ENCODE measurements at regions not wholly inside any gene's neighbourhood (a gene's known extent, or its start where the extent isn't known, plus 50 kb on each side); places are given as distances from the start of the nearest gene placed in this dataset.

- Histone ChIP-seq H3K9me2 (replicated peaks; ENCODE audit: control insufficient read depth, low read length) (no peaks in the 10 kb centered on the region), H3K27me3 (ENCODE audit: control insufficient read depth, low read length) (no peaks in the 10 kb centered on the region), H3K4me2 (ENCODE audit: low read length) (no peak overlapping the region), H3K4me3 (ENCODE audit: low read length) (no peak overlapping the region), H3F3A (ENCODE audit: control insufficient read depth, insufficient read depth) (no peaks in the 10 kb centered on the region), H3K36me3 (ENCODE audit: control insufficient read depth, low read length) (no peaks in the 10 kb centered on the region), H3K27ac (ENCODE audit: low read depth, low read length) (no peak overlapping the region), H3K79me2 (ENCODE audit: control insufficient read depth, low read length) (no peaks in the 10 kb centered on the region), H3K9me3 (ENCODE audit: control insufficient read depth, insufficient read depth, low read length) (no peaks in the 10 kb centered on the region), H4K20me1 (ENCODE audit: control insufficient read depth, insufficient read depth, low read depth, low read length) (no peaks in the 10 kb centered on the region), H3K4me1 (ENCODE audit: control insufficient read depth, low read length) (no peaks in the 10 kb centered on the region)
- TF ChIP-seq, protein P1, sequence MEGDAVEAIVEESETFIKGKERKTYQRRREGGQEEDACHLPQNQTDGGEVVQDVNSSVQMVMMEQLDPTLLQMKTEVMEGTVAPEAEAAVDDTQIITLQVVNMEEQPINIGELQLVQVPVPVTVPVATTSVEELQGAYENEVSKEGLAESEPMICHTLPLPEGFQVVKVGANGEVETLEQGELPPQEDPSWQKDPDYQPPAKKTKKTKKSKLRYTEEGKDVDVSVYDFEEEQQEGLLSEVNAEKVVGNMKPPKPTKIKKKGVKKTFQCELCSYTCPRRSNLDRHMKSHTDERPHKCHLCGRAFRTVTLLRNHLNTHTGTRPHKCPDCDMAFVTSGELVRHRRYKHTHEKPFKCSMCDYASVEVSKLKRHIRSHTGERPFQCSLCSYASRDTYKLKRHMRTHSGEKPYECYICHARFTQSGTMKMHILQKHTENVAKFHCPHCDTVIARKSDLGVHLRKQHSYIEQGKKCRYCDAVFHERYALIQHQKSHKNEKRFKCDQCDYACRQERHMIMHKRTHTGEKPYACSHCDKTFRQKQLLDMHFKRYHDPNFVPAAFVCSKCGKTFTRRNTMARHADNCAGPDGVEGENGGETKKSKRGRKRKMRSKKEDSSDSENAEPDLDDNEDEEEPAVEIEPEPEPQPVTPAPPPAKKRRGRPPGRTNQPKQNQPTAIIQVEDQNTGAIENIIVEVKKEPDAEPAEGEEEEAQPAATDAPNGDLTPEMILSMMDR (IDR thresholded peaks at IDR 0.05; ENCODE audit: low read depth, low read length, poor library complexity, severe bottlenecking) = no peak
- TF ChIP-seq EZH2phosphoT487 (IDR thresholded peaks at IDR 0.05; ENCODE audit: borderline replicate concordance, low read length) = no peak
Measured at GRCh38 chr4:176906709-176907108, 114.0 kb upstream of the VEGFC start.

GRCh38 chr4:176910646-176911045 is 117.9 kb upstream of the VEGFC start:
- Histone ChIP-seq H3K9me3 (ENCODE audit: control insufficient read depth, insufficient read depth, low read length) (no peaks in the 10 kb centered on the region), H3K79me2 (ENCODE audit: control insufficient read depth, low read length) (no peaks in the 10 kb centered on the region), H3K4me3 (ENCODE audit: low read length) (no peak overlapping the region), H3K36me3 (ENCODE audit: control insufficient read depth, low read length) (no peaks in the 10 kb centered on the region), H3K4me1 (ENCODE audit: control insufficient read depth, low read length) (no peaks in the 10 kb centered on the region), H3F3A (ENCODE audit: control insufficient read depth, insufficient read depth) (no peaks in the 10 kb centered on the region), H3K27me3 (ENCODE audit: control insufficient read depth, low read length) (no peaks in the 10 kb centered on the region), H3K9me2 (replicated peaks; ENCODE audit: control insufficient read depth, low read length) (no peaks in the 10 kb centered on the region), H3K27ac (ENCODE audit: low read depth, low read length) (no peak overlapping the region), H3K4me2 (ENCODE audit: low read length) (no peak overlapping the region), H4K20me1 (ENCODE audit: control insufficient read depth, insufficient read depth, low read depth, low read length) (no peaks in the 10 kb centered on the region)
- TF ChIP-seq, protein P1 (IDR thresholded peaks at IDR 0.05; ENCODE audit: low read depth, low read length, poor library complexity, severe bottlenecking) = no peak

- H3K27me3 ChIP-seq (ENCODE audit: control insufficient read depth, low read length) = no peaks in the 10 kb centered on the region
- H3K4me3 ChIP-seq (ENCODE audit: low read length) = no peak overlapping the region
- no peaks in the 10 kb centered on the region for H3K9me3 ChIP-seq (ENCODE audit: control insufficient read depth, insufficient read depth, low read length)
- no peaks in the 10 kb centered on the region for H3K79me2 ChIP-seq (ENCODE audit: control insufficient read depth, low read length)
- H3K4me1 ChIP-seq (ENCODE audit: control insufficient read depth, low read length) = no peaks in the 10 kb centered on the region
- no peak for TF ChIP-seq EZH2phosphoT487 (IDR thresholded peaks at IDR 0.05; ENCODE audit: borderline replicate concordance, low read length)
- TF ChIP-seq, protein P1 (IDR thresholded peaks at IDR 0.05; ENCODE audit: low read depth, low read length, poor library complexity, severe bottlenecking) = no peak
- H3K36me3 ChIP-seq (ENCODE audit: control insufficient read depth, low read length) = no peaks in the 10 kb centered on the region
- no peaks in the 10 kb centered on the region for H4K20me1 ChIP-seq (ENCODE audit: control insufficient read depth, insufficient read depth, low read depth, low read length)
- no peaks in the 10 kb centered on the region for H3K9me2 ChIP-seq (replicated peaks; ENCODE audit: control insufficient read depth, low read length)
- H3F3A ChIP-seq (ENCODE audit: control insufficient read depth, insufficient read depth) = no peaks in the 10 kb centered on the region
- no peak overlapping the region for H3K27ac ChIP-seq (ENCODE audit: low read depth, low read length)
- H3K4me2 ChIP-seq (ENCODE audit: low read length) = no peak overlapping the region
Measured at GRCh38 chr4:176919631-176920030, 126.9 kb upstream of the VEGFC start.

DNA sequence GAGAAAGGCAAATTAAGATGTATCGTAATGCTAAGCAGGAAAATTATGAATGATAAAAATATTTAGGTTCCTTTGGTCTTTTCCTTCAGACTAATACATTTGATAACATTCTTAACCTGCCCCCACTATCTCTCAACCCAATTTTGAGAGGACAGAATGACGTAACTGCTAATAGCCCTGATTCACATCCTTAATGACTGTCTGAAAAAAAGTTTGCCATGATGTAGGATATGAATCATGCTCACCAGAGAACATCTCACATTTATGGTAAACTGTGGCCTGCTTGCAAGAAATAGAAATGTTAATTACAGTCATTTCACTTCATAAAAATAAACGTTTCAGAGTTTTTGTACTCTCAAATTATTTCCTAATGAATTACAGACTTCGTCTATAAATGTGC is 128.0 kb upstream of the VEGFC start:
- Histone ChIP-seq H3K27ac (ENCODE audit: low read depth, low read length) (no peak overlapping the region), H3K9me2 (replicated peaks; ENCODE audit: control insufficient read depth, low read length) (no peaks in the 10 kb centered on the region), H3K9me3 (ENCODE audit: control insufficient read depth, insufficient read depth, low read length) (no peaks in the 10 kb centered on the region), H3K27me3 (ENCODE audit: control insufficient read depth, low read length) (no peaks in the 10 kb centered on the region), H3K4me3 (ENCODE audit: low read length) (no peak overlapping the region), H3K79me2 (ENCODE audit: control insufficient read depth, low read length) (no peaks in the 10 kb centered on the region), H3F3A (ENCODE audit: control insufficient read depth, insufficient read depth) (no peaks in the 10 kb centered on the region), H3K4me2 (ENCODE audit: low read length) (no peak overlapping the region), H3K36me3 (ENCODE audit: control insufficient read depth, low read length) (no peaks in the 10 kb centered on the region), H4K20me1 (ENCODE audit: control insufficient read depth, insufficient read depth, low read depth, low read length) (no peaks in the 10 kb centered on the region), H3K4me1 (ENCODE audit: control insufficient read depth, low read length) (no peaks in the 10 kb centered on the region)
- TF ChIP-seq, protein P1 (IDR thresholded peaks at IDR 0.05; ENCODE audit: low read depth, low read length, poor library complexity, severe bottlenecking) = no peak
- no peak for TF ChIP-seq EZH2phosphoT487 (IDR thresholded peaks at IDR 0.05; ENCODE audit: borderline replicate concordance, low read length)
